HTR-8/SVneo (cell line): ENCODE measurements at regions not wholly inside any gene's neighbourhood (a gene's known extent, or its start where the extent isn't known, plus 50 kb on each side); places are given as distances from the start of the nearest gene placed in this dataset.
"Not testable (repeated sequence)": the region's sequence is repeated elsewhere in the genome, so short reads cannot be mapped to it uniquely, and the experiment has no call there.

Experiments
- DNase-seq: peaks from one replicate; pipeline ENCODE4 v3.0.0; 2011; ENCODE audit warnings: low spot score, mixed read lengths; ENCODE audit not compliant: insufficient read length
- FAIRE-seq: peaks from 2 replicates; lab custom pipeline; 2011; peaks lifted over from hg19 to GRCh38; lab: Jason Lieb, UNC

- FAIRE-seq (no peak), DNase-seq (no peak)
Measured at GRCh38 chr16:60481591-60481990, 1554.6 kb downstream of the CDH8 start.

- no peak for FAIRE-seq
- DNase-seq: no peak
Measured at GRCh38 chr16:60478810-60479209, 1557.4 kb downstream of the CDH8 start.

- FAIRE-seq: no peak
- no peak for DNase-seq
Measured at GRCh38 chr16:60463986-60464385, 1572.3 kb downstream of the CDH8 start.

- no peak for DNase-seq
Measured at GRCh38 chr16:60459463-60459862, 1576.8 kb downstream of the CDH8 start.

GRCh38 chr16:60458255-60458654 lies 1578.0 kb downstream of the CDH8 start:
- FAIRE-seq: no peak
- DNase-seq: no peak

More at GRCh38 chr16:60459463-60459862, 1576.8 kb downstream of the CDH8 start:
- no peak for FAIRE-seq

GRCh38 chr16:60452646-60453045 lies 1583.6 kb downstream of the CDH8 start:
- FAIRE-seq (no peak), DNase-seq (no peak)

- DNase-seq (no peak), FAIRE-seq (no peak)
Measured at GRCh38 chr16:60438894-60439293, 1597.3 kb downstream of the CDH8 start.

- DNase-seq (no peak), FAIRE-seq (no peak)
Measured at GRCh38 chr16:60432472-60432871, 1603.8 kb downstream of the CDH8 start.

- no peak for DNase-seq
- FAIRE-seq: no peak
Measured at GRCh38 chr16:60419859-60420258, 1616.4 kb downstream of the CDH8 start.

GRCh38 chr16:60414613-60415012 lies 1621.6 kb downstream of the CDH8 start:
- DNase-seq: no peak
- no peak for FAIRE-seq

GRCh38 chr16:60413969-60414368 lies 1622.3 kb downstream of the CDH8 start:
- DNase-seq: no peak

GRCh38 chr16:60407606-60408005 lies 1628.6 kb downstream of the CDH8 start:
- FAIRE-seq: no peak
- DNase-seq: no peak

More at GRCh38 chr16:60413969-60414368, 1622.3 kb downstream of the CDH8 start:
- FAIRE-seq: no peak

GRCh38 chr16:60407034-60407433 lies 1629.2 kb downstream of the CDH8 start:
- DNase-seq (no peak), FAIRE-seq (no peak)

- DNase-seq (no peak), FAIRE-seq (no peak)
Measured at GRCh38 chr16:60405286-60405685, 1631.0 kb downstream of the CDH8 start.

- DNase-seq: no peak
- no peak for FAIRE-seq
Measured at GRCh38 chr16:60404401-60404800, 1631.8 kb downstream of the CDH8 start.

GRCh38 chr16:60402941-60403340 lies 1633.3 kb downstream of the CDH8 start:
- FAIRE-seq, DNase-seq: not testable (repeated sequence)

- DNase-seq (no peak), FAIRE-seq (no peak)
Measured at GRCh38 chr16:60392380-60392779, 1643.9 kb downstream of the CDH8 start.

- DNase-seq: no peak
- FAIRE-seq: no peak
Measured at GRCh38 chr16:60371591-60371990, 1637.5 kb upstream of the GOT2 start.

GRCh38 chr16:60367739-60368138 lies 1633.6 kb upstream of the GOT2 start:
- FAIRE-seq (no peak), DNase-seq (no peak)

- FAIRE-seq (no peak), DNase-seq (no peak)
Measured at GRCh38 chr16:60363566-60363965, 1629.5 kb upstream of the GOT2 start.

GRCh38 chr16:60359866-60360265 lies 1625.8 kb upstream of the GOT2 start:
- FAIRE-seq, DNase-seq: not testable (repeated sequence)

- not testable (repeated sequence) for FAIRE-seq, DNase-seq
Measured at GRCh38 chr16:60359412-60359811, 1625.3 kb upstream of the GOT2 start.
